Left colon (tissue), 2 donors: ENCODE measurements at regions not wholly inside any gene's neighbourhood (a gene's known extent, or its start where the extent isn't known, plus 50 kb on each side); places are given as distances from the start of the nearest gene placed in this dataset.
A peak's percentile ranks its signal among the peaks of the same experiment; 100 is the strongest.
"Not testable (repeated sequence)": the region's sequence is repeated elsewhere in the genome, so short reads cannot be mapped to it uniquely, and the experiment has no call there.

Experiments
- ATAC-seq: fragments of 200-7000 bp; cut with Tn5 transposase; one replicate; pipeline ENCODE4 v1.9.1; 2020; ENCODE audit warnings: mild to moderate bottlenecking, moderate library complexity
- DNase-seq, 2 donors: peaks; one replicate each; pipeline ENCODE4 v3.0.0-alpha.2; 2020
- intact Hi-C, 2 donors: fragments of 100-400 bp; cut with DNase I in 1 of 2; cut with micrococcal nuclease in 1 of 2; formaldehyde crosslinking; loops; one replicate each; pipeline versions ENCODE4 v1.11.2 to v1.14.0; 2022; cut with DNase I, micrococcal nuclease
- donor health status: DM: no; HTN: no; CAD: no.
- donor health status: DM: yes; HTN: yes; CAD: no.

- DNase-seq (no peak), ATAC-seq (no peak)
- intact Hi-C loops = no loop called here
Observed at GRCh38 chr12:59414051-59414450, 181.8 kb upstream of the SLC16A7 start.

GRCh38 chr12:59408431-59408830 is 187.4 kb upstream of the SLC16A7 start:
- ATAC-seq = no peak
- intact Hi-C loops = no loop called here
- no peak for DNase-seq

GRCh38 chr12:59407799-59408198 is 188.0 kb upstream of the SLC16A7 start:
- intact Hi-C loops = no loop called here
- DNase-seq = no peak
- ATAC-seq = no peak

- no peak for DNase-seq
- intact Hi-C loops = no loop called here
- no peak for ATAC-seq
Observed at GRCh38 chr12:59405992-59406391, 189.8 kb upstream of the SLC16A7 start.

- ATAC-seq = no peak
- no peak for DNase-seq
- intact Hi-C loops = loop anchor here in 1 of 2 donors (5.0 kb wide), 1 partner anchor 403 kb away; no protein-coding TSS in a partner anchor
Observed at GRCh38 chr12:59404109-59404650, 191.6 kb upstream of the SLC16A7 start.

- intact Hi-C loops = loop anchor here in 1 of 2 donors (5.0 kb wide), 1 partner anchor 404 kb away; no protein-coding TSS in a partner anchor
- ATAC-seq = peak; percentile 75
- peak in 1 of 2 donors; percentile 22 for DNase-seq
Observed at GRCh38 chr12:59403259-59403932, 192.4 kb upstream of the SLC16A7 start.

DNA sequence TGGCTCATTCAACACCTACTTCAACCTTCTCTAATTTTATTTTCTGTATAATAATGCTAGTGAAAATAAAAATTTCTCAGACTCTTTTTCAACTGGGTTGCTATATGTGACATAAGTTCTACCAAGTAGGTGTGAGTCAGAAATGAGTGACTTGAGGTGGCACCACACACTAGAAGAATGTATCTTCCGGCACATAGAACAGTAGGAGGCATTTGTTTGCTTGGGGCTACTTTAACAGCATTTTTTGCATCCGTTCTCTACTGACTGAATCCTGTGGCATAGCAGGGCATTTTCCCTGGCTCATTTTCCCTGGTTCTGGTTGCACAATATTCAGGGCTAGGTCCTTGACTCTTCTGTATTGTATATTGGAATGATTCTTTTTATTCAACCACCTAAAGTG is 194.0 kb upstream of the SLC16A7 start:
- intact Hi-C loops = loop anchor here in 1 of 2 donors (5.0 kb wide), 1 partner anchor 405 kb away; no protein-coding TSS in a partner anchor
- ATAC-seq (no peak), DNase-seq (no peak)

- ATAC-seq = no peak
- no peak for DNase-seq
- intact Hi-C loops = no loop called here
Observed at GRCh38 chr12:59398164-59398563, 197.7 kb upstream of the SLC16A7 start.

DNA sequence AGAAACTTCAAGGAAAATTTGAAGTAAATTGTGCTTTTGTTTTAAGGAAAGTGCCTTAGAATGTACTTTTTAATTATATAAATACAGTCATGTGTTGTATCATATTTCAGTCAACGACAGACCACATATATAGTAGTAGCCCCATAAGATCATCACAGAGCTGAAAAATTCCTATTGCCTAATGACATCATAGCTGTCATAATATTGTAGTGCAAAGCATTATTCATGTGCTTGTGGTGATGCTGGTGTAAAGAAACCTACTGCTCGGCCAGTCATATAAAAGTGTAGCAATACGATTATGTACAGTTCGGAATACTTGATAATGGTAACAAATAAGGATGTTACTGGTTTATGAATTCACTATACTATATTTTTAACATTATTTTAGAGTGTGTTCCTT is 198.9 kb upstream of the SLC16A7 start:
- intact Hi-C loops = no loop called here
- ATAC-seq = peak; percentile 23

DNA sequence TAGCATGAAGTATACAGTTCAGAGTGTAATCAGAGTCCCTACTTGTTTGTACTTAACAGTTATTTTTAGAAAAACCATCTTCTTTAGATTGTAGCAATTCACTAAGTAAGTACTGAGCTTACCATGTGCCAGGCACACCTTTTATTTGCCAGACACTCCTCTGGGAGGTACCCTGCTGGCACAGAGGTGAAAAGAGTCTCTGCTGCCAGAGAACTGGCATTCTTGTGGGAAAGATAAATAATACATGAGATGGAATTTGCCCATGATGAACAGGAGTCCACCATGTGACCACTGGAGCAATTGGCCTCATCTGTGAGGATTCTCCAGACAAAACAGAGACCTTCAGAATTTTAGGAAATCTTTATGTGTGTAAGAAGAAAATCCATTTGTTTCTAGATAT is 199.3 kb upstream of the SLC16A7 start:
- DNase-seq = peak; percentile 18 to 54
- intact Hi-C loops = no loop called here
- peak; percentile 100 for ATAC-seq

More for the DNA sequence above, 198.9 kb upstream of the SLC16A7 start:
- DNase-seq = no peak

- ATAC-seq, DNase-seq, intact Hi-C loops: not testable (repeated sequence)
Observed at GRCh38 chr12:59395310-59395709, 200.5 kb upstream of the SLC16A7 start.

DNA sequence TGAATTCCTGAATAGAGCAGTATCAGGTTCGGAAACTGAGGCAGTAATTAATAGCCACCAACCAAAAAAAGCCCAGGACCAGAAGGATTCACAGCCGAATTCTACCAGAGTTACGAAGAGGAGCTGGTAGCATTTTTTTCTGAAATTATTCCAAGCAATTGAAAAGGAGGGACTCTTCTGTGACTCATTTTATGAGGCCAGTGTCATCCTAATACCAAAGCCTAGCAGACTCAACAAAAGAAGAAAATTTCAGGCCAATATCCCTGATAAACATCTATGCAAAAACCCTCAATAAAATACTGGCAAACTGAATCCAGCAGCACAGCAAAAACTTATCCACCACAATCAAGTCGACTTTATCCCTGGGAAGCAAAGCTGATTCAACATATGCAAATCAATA is 202.3 kb upstream of the SLC16A7 start:
- DNase-seq = no peak
- intact Hi-C loops = no loop called here
- no peak for ATAC-seq

DNA sequence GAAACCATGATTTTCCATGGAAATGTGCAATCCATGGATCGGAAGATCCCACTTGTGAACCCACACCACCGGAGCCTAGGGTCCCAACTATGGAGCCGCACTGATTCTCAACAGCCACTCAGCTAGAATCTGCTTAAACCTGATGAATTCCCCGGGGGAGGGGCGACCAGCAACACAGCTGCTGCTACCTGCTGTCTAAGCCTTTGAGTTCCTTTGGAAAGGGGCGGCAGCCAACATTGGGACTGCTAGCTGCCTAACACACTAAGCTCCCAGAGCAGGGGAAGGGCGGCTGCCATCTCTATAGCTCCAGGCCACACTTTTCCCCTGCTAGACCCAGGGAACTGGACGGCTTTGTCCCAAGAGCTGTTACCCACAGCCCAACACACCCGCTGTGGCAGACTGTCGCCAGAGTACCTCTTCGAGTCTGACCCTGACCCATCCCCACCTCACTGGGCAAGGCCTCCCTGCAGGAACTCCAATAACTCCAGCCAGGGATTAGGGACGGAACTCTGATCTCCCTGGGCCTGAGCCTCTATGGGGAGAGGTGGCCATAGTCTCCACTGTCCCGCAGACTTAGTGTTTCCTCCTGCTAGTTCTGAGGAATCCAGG is 205.8 kb upstream of the SLC16A7 start:
- DNase-seq = no peak
- intact Hi-C loops = no loop called here
- no peak for ATAC-seq

- intact Hi-C loops = no loop called here
- no peak for ATAC-seq
- DNase-seq = no peak
Observed at GRCh38 chr12:59388694-59389093, 207.1 kb upstream of the SLC16A7 start.

- DNase-seq (no peak), ATAC-seq (peak; percentile 86)
- intact Hi-C loops = no loop called here
Observed at GRCh38 chr12:59388176-59388575, 207.7 kb upstream of the SLC16A7 start.

DNA sequence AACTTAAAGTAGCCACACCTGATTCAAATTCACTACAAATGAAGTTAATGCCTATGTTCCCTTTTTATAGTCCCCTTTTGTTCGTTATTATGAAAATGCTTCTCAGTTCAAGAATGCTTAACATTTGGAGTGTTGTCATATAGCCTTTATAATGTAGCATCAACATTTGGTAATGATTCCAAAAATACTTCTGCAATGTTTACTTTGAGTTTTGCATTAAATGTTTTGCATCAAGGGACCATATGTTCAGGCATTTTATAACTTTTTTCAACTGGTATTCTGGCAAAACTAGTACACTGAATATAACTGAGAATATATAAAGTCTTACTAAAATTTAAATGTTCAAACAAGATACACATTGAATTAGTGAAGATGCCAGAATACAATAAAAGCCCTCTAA is 209.6 kb upstream of the SLC16A7 start:
- DNase-seq = no peak
- ATAC-seq = no peak
- intact Hi-C loops = no loop called here

- DNase-seq (no peak), ATAC-seq (no peak)
- intact Hi-C loops = no loop called here
Observed at GRCh38 chr12:59383079-59383822, 212.6 kb upstream of the SLC16A7 start.

DNA sequence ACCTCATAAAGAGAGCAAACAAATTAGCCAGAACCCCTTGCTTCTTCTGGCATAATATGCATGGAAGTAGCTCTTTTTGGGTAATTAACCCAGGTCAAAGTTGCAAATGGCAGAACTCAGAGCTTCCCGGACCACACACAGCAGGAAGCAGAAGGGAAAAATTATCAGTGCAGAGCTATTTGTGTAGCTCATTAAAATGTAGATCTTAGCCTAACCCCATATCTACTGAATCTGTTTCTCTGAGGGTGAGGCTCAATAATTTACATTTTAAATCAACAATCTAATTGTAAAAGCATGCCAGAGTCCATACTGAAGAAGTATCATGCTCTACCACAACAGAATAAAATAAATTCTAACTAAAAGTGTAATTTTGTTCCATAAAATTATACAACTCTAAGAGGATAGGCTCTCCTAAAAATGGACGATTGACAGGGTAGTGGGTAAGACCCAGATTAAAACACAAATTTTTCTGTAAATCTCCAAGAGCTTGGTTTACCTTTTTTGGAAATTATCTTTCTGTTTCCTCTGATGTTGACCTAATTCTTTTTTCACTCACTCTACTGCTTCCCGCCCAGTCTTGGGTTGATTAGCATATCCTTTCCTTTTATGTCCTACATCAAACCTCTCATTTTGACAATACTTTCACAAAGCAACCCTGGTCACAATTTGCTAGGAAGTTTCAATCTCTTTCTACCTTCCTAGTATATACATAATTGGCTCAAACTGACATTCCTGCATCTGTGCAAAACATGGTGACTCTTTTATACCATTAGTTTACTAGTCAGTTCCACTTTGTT is 213.3 kb upstream of the SLC16A7 start:
- ATAC-seq = peak; percentile 84
- intact Hi-C loops = no loop called here

DNA sequence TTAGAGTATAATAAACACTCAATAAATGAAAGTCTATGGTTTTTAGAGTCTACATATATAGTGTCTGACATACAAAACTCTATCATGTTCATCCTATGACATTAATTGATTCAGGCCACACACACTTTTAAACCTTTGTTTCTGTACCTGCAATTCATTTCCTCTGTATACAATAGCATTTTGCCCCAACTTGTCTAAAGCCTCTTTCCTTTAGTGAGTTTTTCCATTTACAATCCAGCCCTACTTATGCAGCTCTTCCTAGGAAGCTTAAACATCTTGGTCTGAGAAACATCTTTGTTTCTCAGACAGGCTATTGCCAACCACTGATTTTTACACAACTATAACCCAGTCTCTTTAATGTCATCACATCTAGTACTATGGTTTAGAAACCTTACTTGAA is 214.7 kb upstream of the SLC16A7 start:
- ATAC-seq = no peak
- intact Hi-C loops = no loop called here
- no peak for DNase-seq

More for the DNA sequence above, 213.3 kb upstream of the SLC16A7 start:
- DNase-seq = no peak
